OCI-LY7 (cell line): ENCODE measurements at regions not wholly inside any gene's neighbourhood (a gene's known extent, or its start where the extent isn't known, plus 50 kb on each side); places are given as distances from the start of the nearest gene placed in this dataset.

Experiments used
- BruUV-seq: library from RNA; stranded (reverse); fragments of 400-500 nt; replicated peaks from 2 replicates; lab custom pipeline; 2021; lab: Mats Ljungman, UMichigan
- CTCF ChIA-PET: fragments of 300-600 bp; sonication (Branson Sonifier 250); formaldehyde crosslinking; loops from one replicate; lab custom pipeline; 2022; ENCODE audit warnings: antibody characterized with exemption; ENCODE audit not compliant: unreplicated experiment; lab: Charles Lee
- POLR2A ChIA-PET: fragments of 300-600 bp; sonication (Branson Sonifier 250); formaldehyde crosslinking; loops from one replicate; lab custom pipeline; 2022; ENCODE audit warnings: antibody characterized with exemption; lab: Charles Lee
- DNase-seq: peaks from one replicate; pipeline ENCODE4 v3.0.0-alpha.2; 2015; ENCODE audit warnings: low spot score
- H2AFZ ChIP-seq: fragments of 200-600 bp; sonication (generic), shearing (Covaris generic); 2 replicates; pipeline ENCODE4 v1.6.1; 2014; ENCODE audit warnings: mild to moderate bottlenecking, antibody characterized with exemption, low read length, moderate library complexity
- H3K27ac ChIP-seq: fragments of 200-600 bp; sonication (generic); 2 replicates; pipeline ENCODE4 v1.5.1; 2014; ENCODE audit warnings: mixed run types, low read depth, mild to moderate bottlenecking, moderate library complexity, low read length, inconsistent platforms; ENCODE audit not compliant: poor library complexity, severe bottlenecking
- H3K36me3 ChIP-seq: fragments of 200-600 bp; sonication (generic); 2 replicates; pipeline ENCODE4 v1.6.1; 2014; ENCODE audit warnings: mild to moderate bottlenecking, antibody characterized with exemption, low read length, moderate library complexity, mixed read lengths; ENCODE audit not compliant: insufficient read depth
- H3K4me1 ChIP-seq: fragments of 200-600 bp; sonication (generic); 2 replicates; pipeline ENCODE4 v1.5.1; 2014; ENCODE audit warnings: mild to moderate bottlenecking, low read length; ENCODE audit not compliant: insufficient read depth, poor library complexity, severe bottlenecking
- H3K4me2 ChIP-seq: fragments of 200-600 bp; sonication (generic); 2 replicates; pipeline ENCODE4 v1.6.1; 2014; ENCODE audit warnings: mild to moderate bottlenecking, low read length
- H3K4me3 ChIP-seq: fragments of 200-600 bp; sonication (generic); 2 replicates; pipeline ENCODE4 v1.5.1; 2014; ENCODE audit warnings: mild to moderate bottlenecking, low read depth, low read length; ENCODE audit not compliant: poor library complexity, severe bottlenecking
- H3K79me2 ChIP-seq: fragments of 200-600 bp; sonication (generic); 2 replicates; pipeline ENCODE4 v1.6.1; 2016; ENCODE audit warnings: low read depth, mild to moderate bottlenecking, low read length, moderate library complexity, mixed read lengths; ENCODE audit not compliant: insufficient read depth
- H3K9me2 ChIP-seq: fragments of 200-600 bp; sonication (generic); 2 replicates; pipeline ENCODE4 v1.6.1; 2016; ENCODE audit warnings: mild to moderate bottlenecking, low read length, mixed read lengths; ENCODE audit not compliant: insufficient read depth
- H3K9me3 ChIP-seq: fragments of 200-600 bp; sonication (generic); 2 replicates; pipeline ENCODE4 v1.6.1; 2014; ENCODE audit warnings: mild to moderate bottlenecking, mixed run types, low read length, mixed read lengths
- H4K20me1 ChIP-seq: fragments of 200-600 bp; sonication (generic); 2 replicates; pipeline ENCODE4 v1.6.1; 2014; ENCODE audit warnings: mild to moderate bottlenecking, antibody characterized with exemption, low read length, moderate library complexity, mixed read lengths; ENCODE audit not compliant: insufficient read depth
- EZH2phosphoT487 ChIP-seq: fragments of 200-600 bp; sonication (generic); IDR thresholded peaks from 2 replicates; pipeline ENCODE4 v1.6.1; 2018; ENCODE audit warnings: low read depth, borderline replicate concordance, mild to moderate bottlenecking, mixed run types, antibody characterized with exemption, low read length, moderate library complexity, mixed read lengths
- intact Hi-C: fragments of 100-400 bp; cut with micrococcal nuclease; formaldehyde crosslinking; loops from one replicate; pipeline ENCODE4 v1.10.0; 2022; ENCODE audit not compliant: unreplicated experiment
- TF ChIP-seq, protein P1 (sequence below): fragments of 200-600 bp; sonication (generic); conservative IDR thresholded peaks from 2 replicates; pipeline ENCODE4 v1.5.1; 2014; ENCODE audit warnings: mild to moderate bottlenecking, antibody characterized with exemption, low read length, moderate library complexity, mixed read lengths

DNA sequence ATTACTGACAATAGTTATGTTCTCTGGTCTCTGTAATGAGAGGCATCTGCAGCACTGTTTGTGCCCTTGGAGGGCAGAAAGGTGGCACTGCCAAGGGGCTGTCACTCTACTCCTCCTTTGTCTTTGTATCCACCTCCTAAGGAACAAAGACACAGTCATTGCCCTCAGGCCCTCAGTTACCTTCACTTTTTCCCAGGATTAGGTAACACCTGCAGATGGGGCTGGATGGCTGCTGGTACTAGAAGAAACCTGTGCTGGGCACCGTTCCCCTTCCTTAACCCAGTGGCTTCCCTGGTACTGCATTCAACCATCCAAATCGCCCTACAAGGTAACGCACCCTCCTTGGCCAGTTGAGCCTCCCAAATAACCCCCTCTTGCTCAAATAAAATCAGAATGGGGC lies 246.9 kb upstream of the NEBL start:
- Histone ChIP-seq H4K20me1 (no peaks in the 10 kb centered on the region), H3K36me3 (no peaks in the 10 kb centered on the region), H3K79me2 (no peaks in the 10 kb centered on the region), H3K27ac (no peak overlapping the region), H3K9me2 (no peaks in the 10 kb centered on the region), H3K4me1 (no peaks in the 10 kb centered on the region), H2AFZ (no peak overlapping the region), H3K4me3 (no peak overlapping the region), H3K4me2 (no peak overlapping the region), H3K9me3 (no peaks in the 10 kb centered on the region)
- DNase-seq: no peak
- ChIA-PET POLR2A (no interaction called here), CTCF (no interaction called here)
- no peak for TF ChIP-seq EZH2phosphoT487
- TF ChIP-seq, protein P1, sequence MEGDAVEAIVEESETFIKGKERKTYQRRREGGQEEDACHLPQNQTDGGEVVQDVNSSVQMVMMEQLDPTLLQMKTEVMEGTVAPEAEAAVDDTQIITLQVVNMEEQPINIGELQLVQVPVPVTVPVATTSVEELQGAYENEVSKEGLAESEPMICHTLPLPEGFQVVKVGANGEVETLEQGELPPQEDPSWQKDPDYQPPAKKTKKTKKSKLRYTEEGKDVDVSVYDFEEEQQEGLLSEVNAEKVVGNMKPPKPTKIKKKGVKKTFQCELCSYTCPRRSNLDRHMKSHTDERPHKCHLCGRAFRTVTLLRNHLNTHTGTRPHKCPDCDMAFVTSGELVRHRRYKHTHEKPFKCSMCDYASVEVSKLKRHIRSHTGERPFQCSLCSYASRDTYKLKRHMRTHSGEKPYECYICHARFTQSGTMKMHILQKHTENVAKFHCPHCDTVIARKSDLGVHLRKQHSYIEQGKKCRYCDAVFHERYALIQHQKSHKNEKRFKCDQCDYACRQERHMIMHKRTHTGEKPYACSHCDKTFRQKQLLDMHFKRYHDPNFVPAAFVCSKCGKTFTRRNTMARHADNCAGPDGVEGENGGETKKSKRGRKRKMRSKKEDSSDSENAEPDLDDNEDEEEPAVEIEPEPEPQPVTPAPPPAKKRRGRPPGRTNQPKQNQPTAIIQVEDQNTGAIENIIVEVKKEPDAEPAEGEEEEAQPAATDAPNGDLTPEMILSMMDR: no peak
- intact Hi-C loops: no loop called here
- no TSS peak for BruUV-seq

DNA sequence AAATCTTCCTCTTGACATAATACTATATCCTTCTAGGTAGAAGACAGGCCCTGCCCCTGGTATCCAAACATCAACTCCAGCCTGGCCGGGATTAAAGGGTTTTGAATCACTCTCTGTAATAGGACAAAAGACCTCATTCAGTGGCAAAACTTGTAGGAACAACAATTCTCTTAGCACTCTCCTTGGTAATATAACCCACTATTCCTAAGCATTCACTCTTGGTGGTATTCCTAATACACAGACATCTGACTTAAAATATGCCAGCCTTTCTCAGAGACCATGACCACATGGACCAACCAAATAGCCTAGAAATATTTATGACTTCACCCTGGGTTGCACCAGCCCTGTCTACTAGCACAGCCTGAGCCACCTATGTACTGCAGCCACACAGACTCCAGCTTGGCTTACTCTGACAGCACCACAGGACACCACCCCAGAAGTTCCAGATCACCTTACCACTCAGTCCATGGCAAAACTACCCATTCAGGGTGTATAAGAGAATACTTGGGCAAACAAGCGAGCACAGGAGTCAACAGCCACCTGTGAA lies 244.9 kb upstream of the NEBL start:
- Histone ChIP-seq H3K79me2 (no peaks in the 10 kb centered on the region), H3K4me3 (no peak overlapping the region), H3K36me3 (no peaks in the 10 kb centered on the region), H3K27ac (no peak overlapping the region), H3K4me2 (no peak overlapping the region), H3K4me1 (no peaks in the 10 kb centered on the region), H3K9me2 (no peaks in the 10 kb centered on the region), H3K9me3 (no peaks in the 10 kb centered on the region), H4K20me1 (no peaks in the 10 kb centered on the region), H2AFZ (no peak overlapping the region)
- TF ChIP-seq, protein P1: no peak
- TF ChIP-seq EZH2phosphoT487: no peak
- BruUV-seq: no TSS peak
- POLR2A ChIA-PET: interaction anchor here (0.7 kb wide), 1 partner anchor 28 kb away, joined by 4 read pairs; no protein-coding TSS in a partner anchor
- intact Hi-C loops: no loop called here
- DNase-seq: no peak
- CTCF ChIA-PET: no interaction called here

DNA sequence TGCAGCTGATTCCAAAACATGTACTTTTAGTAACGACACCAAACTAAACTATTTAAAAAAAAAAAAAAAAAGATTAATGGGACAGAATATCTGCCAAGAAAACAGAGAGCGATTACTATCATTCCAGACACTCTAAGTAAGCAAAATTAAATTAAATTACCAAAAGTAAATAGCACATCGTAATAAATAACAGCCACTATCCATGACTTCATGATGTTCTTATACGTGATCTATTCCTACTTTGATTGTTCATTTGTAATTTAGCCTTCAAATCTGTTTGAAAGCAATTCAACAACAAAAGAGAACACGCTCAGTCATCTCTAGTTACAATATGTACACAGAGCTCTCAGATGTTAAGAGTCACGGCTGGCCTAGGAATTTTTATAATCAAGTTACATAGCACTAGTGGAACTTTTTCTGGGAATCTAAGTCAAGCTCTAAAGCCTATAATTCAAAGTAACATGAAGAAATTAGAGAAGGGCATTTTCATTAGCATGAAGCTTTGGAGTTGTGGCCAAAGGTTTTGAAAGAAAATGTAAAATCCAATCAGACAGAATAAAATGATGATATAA lies 241.7 kb upstream of the NEBL start:
- Histone ChIP-seq H3K9me3 (no peaks in the 10 kb centered on the region), H3K4me2 (no peak overlapping the region), H3K79me2 (no peaks in the 10 kb centered on the region), H3K36me3 (no peaks in the 10 kb centered on the region), H2AFZ (no peak overlapping the region), H3K9me2 (no peaks in the 10 kb centered on the region), H3K27ac (no peak overlapping the region), H4K20me1 (no peaks in the 10 kb centered on the region), H3K4me3 (no peak overlapping the region), H3K4me1 (no peaks in the 10 kb centered on the region)
- intact Hi-C loops: no loop called here
- TF ChIP-seq, protein P1: no peak
- TF ChIP-seq EZH2phosphoT487: no peak
- POLR2A ChIA-PET: interaction anchor here (0.6 to 0.7 kb wide), 2 partner anchors 267 to 1915 kb away, joined by 3 read pairs; no protein-coding TSS in a partner anchor
- BruUV-seq: no TSS peak
- DNase-seq: no peak
- CTCF ChIA-PET: no interaction called here
